Activated naive CD8-positive, alpha-beta T cell treated with anti-CD3 and anti-CD28 coated beads, Interleukin-2, amount 50 U/mL, for 24 hours (primary cell): ENCODE measurements at regions not wholly inside any gene's neighbourhood (a gene's known extent, or its start where the extent isn't known, plus 50 kb on each side); places are given as distances from the start of the nearest gene placed in this dataset.

ENCODE experiments used
- ATAC-seq: fragments of 150-1000 bp; cut with Tn5 transposase; one replicate; pipeline ENCODE4 v1.10.0; 2021
- DNase-seq: peaks from one replicate; pipeline ENCODE4 v3.0.0; 2021
- H3K27ac Mint-ChIP-seq: one replicate; pipeline ENCODE4 v1.8.0; 2021; ENCODE audit warnings: mild to moderate bottlenecking, mixed read lengths
- H3K27me3 Mint-ChIP-seq: one replicate; pipeline ENCODE4 v1.8.0; 2021; ENCODE audit warnings: mixed read lengths
- H3K36me3 Mint-ChIP-seq: one replicate; pipeline ENCODE4 v1.8.0; 2021; ENCODE audit warnings: low read depth, mixed read lengths
- H3K4me1 Mint-ChIP-seq: one replicate; pipeline ENCODE4 v1.8.0; 2021; ENCODE audit warnings: mixed read lengths
- H3K4me3 Mint-ChIP-seq: one replicate; pipeline ENCODE4 v1.8.0; 2021; ENCODE audit warnings: mild to moderate bottlenecking, moderate library complexity, mixed read lengths
- H3K9me3 Mint-ChIP-seq: one replicate; pipeline ENCODE4 v1.8.0; 2021; ENCODE audit warnings: mixed read lengths

DNA sequence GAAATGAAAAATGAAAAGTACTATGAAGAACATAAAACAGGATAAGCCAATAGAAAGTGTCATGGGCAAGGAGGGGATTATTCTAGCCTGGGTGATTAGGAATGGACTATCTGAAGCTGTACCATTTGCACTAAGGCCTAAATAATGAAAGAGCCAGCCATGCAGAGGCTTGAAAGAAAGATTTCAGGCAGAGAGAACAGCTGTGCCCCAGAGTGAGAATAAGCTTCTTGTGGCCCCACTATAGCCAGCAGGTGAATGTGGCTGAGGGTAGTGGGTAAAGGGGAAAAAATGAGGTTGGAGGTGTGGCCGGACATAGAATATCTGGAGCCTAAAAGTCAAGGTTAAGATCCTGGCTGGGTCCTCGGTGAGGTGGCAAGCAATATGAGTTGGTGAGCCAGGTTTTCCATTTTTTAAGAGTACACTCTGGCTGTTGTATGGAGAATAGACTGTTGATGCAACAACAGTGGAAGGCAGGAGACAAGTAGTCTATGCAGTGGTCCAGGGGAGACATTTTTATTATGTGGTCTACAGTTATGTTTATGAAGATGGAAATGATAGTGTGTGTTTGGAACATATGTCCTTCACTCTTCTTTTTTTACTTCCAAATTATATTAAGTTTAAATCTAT is 135.2 kb upstream of the SETBP1 start:
- Mint-ChIP-seq H3K27ac (no peak overlapping the region), H3K36me3 (no peaks in the 10 kb centered on the region), H3K9me3 (no peaks in the 10 kb centered on the region), H3K4me3 (no peak overlapping the region), H3K27me3 (no peaks in the 10 kb centered on the region), H3K4me1 (peaks cover 13% of the 10 kb centered on the region)
- ATAC-seq: no peak
- DNase-seq: no peak

DNA sequence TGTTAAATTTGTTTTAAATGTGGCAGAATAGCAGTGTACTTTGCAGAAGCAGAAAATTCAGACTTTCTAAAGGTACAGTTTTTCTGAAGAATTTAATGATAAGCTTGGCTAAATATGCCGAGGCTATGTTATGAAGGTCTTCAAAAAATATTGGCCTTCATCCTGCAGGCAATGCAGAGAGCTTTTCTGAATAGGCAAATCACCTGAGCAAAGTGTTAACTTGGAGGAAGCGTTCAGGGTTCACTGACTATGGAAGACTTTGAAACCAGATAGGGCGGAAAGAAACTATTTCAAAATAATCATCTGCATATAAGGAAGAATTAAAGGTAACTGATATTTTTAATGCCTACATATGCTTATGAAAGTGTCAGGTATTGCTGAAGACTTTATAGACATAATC is 133.7 kb upstream of the SETBP1 start:
- ATAC-seq (no peak), DNase-seq (no peak)
- no peaks in the 10 kb centered on the region for H3K9me3 Mint-ChIP-seq
- H3K27ac Mint-ChIP-seq: no peak overlapping the region
- H3K4me1 Mint-ChIP-seq: peaks cover 13% of the 10 kb centered on the region
- no peaks in the 10 kb centered on the region for H3K36me3 Mint-ChIP-seq
- H3K4me3 Mint-ChIP-seq: no peak overlapping the region
- no peaks in the 10 kb centered on the region for H3K27me3 Mint-ChIP-seq

DNA sequence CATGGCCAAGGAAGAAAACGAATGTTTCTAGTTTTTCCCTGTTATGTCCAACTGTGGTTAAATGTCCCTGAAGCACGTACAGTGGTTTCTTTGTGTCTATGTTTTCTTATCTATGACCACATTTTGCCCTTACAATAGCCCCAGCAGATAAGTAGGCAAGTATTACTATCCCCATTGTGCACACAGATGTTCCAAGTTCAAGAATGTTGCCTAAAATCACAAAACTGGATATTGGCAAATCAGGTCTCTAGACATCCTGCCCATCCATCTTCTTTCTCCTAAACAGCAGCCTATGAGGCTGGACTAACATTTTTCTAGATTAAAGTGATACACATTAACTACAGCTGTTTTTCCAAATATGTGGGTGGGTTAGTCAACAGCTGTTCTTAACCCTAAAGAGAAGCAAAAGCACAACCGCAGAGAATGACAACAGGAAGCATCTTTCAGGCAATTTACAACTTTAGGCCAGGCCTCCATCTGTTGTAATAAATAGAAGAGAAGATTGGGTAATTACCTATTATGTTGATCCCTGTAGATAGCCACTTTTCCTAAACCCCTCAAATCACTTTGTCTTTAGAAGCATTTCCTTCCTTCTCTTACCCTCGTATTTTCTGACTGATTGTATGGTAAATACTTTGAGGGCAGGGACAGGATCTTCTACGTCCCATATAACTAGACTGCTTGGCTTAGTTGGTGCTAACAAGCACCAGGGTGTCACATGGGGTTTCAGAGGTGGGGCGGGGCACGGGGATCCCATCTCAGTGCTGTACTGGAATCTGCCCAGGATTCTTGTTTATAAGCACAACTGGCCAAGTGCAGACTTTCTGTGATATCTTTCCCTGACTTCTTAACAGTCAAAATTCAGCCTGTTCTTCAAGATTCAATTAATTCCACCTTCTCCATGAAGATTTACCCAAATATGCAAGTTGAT is 132.1 kb upstream of the SETBP1 start:
- H3K9me3 Mint-ChIP-seq: no peaks in the 10 kb centered on the region
- peaks cover 13% of the 10 kb centered on the region for H3K4me1 Mint-ChIP-seq
- H3K36me3 Mint-ChIP-seq: no peaks in the 10 kb centered on the region
- no peak overlapping the region for H3K4me3 Mint-ChIP-seq
- H3K27ac Mint-ChIP-seq: no peak overlapping the region
- DNase-seq: no peak
- H3K27me3 Mint-ChIP-seq: no peaks in the 10 kb centered on the region
- no peak for ATAC-seq

DNA sequence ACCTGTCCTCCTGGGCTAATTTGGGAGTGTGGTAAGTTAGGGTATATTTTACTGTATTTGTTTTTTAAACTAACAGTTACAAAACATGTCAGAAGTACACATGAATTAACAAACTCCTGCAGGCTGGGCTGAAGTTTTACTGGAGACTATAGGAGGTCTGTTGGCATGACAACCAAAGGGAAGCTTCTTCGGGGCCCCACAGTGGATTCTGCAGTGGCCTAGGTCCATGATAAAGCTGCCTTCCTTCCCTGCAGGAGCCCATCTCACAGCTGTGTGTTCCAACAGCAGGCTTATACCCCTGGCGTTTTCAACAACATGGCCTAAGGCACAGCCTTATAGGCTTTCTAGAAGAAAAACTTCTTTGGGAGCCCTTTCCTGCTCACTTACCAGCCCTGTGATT is 128.0 kb upstream of the SETBP1 start:
- no peak overlapping the region for H3K4me3 Mint-ChIP-seq
- ATAC-seq (no peak), DNase-seq (no peak)
- no peaks in the 10 kb centered on the region for H3K36me3 Mint-ChIP-seq
- H3K9me3 Mint-ChIP-seq: no peaks in the 10 kb centered on the region
- H3K27me3 Mint-ChIP-seq: no peaks in the 10 kb centered on the region
- no peak overlapping the region for H3K27ac Mint-ChIP-seq
- peaks cover 11% of the 10 kb centered on the region for H3K4me1 Mint-ChIP-seq

DNA sequence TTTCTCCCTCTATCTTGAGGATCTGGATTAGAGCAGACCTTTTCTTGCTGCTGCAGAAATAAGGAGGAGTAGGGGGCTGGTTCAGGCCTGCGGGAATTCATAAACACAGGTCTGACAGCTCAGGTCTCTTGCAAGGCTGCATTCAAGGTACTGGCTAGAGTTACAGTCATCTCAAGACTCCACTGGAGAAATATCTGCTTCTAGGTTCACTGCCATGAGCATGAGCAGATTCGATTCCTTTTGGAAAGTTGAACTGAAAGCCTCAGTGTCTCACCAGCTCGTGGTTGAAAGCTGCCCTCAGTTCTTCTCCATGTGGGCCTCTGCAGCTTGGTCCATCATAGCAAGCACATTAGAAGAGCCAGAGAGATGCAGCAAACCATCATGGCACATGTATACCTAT is 124.4 kb upstream of the SETBP1 start:
- ATAC-seq (no peak), DNase-seq (no peak)
- no peaks in the 10 kb centered on the region for H3K4me1 Mint-ChIP-seq
- no peaks in the 10 kb centered on the region for H3K36me3 Mint-ChIP-seq
- H3K27ac Mint-ChIP-seq: no peak overlapping the region
- H3K4me3 Mint-ChIP-seq: no peak overlapping the region
- no peaks in the 10 kb centered on the region for H3K27me3 Mint-ChIP-seq
- no peaks in the 10 kb centered on the region for H3K9me3 Mint-ChIP-seq

DNA sequence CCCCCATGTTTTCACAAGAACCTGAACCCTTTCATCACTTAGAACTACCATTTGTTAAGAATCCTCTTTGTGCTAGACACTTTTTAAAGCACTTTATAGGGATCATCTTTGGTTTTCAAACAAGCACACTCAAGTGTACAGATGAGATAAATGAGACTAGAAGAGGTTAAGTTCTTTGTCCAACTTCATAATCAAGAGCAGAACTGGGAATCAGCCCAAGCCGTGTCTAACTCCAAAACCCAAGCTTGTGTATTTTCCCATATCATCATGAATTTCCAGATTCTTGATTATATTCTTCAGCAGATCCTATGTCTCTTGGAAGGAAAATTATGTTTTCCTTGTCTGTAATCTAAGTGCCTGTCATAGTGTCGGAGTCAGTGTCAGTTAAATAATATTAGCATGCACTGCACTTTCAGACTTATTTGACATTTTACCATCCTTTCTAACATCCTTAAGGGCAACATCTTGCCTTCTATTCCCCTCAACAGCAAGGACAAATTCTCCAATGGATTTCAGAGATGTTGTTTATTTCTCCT is 123.0 kb upstream of the SETBP1 start:
- no peaks in the 10 kb centered on the region for H3K4me1 Mint-ChIP-seq
- no peaks in the 10 kb centered on the region for H3K9me3 Mint-ChIP-seq
- no peak for DNase-seq
- no peaks in the 10 kb centered on the region for H3K27me3 Mint-ChIP-seq
- no peaks in the 10 kb centered on the region for H3K36me3 Mint-ChIP-seq
- H3K4me3 Mint-ChIP-seq: no peak overlapping the region
- ATAC-seq: no peak
- no peak overlapping the region for H3K27ac Mint-ChIP-seq

DNA sequence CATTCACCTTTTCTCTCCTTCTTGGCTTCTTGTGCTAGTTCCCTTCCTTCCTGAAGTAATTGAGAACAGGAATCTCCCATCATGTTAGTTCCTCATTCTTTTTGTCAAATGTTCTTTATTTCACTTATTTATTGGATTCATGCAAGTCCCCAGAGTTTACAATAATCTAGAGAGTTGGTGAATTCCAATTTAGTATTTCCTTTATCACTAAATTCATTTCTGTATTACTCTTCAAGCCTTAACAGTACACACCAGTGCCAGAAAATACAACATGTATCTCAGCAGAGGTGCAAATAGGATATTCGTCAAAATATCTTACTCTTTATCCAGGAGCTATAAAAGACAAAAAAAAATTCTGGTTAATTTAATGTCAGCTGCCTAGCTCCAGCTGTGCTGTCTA is 121.9 kb upstream of the SETBP1 start:
- ATAC-seq (no peak), DNase-seq (no peak)
- H3K36me3 Mint-ChIP-seq: no peaks in the 10 kb centered on the region
- no peaks in the 10 kb centered on the region for H3K27me3 Mint-ChIP-seq
- no peak overlapping the region for H3K4me3 Mint-ChIP-seq
- H3K9me3 Mint-ChIP-seq: no peaks in the 10 kb centered on the region
- H3K27ac Mint-ChIP-seq: no peak overlapping the region
- H3K4me1 Mint-ChIP-seq: no peaks in the 10 kb centered on the region

DNA sequence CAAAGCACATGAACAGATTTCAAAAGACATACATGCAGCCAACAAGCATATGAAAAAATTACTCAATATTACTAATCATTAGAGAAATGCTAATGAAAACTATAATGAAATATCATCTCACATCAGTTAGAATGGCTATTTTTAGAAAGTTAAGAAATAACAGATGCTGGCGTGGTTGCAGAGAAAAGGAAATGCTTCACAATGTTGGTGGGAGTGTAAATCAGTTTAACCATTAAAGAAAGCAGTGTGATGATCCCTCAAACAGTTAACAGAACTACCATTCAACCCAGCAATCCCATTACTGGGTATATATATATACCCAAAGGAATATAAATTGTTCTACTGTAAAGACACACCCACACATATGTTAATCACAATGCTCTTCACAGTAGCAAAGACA is 117.7 kb upstream of the SETBP1 start:
- ATAC-seq (no peak), DNase-seq (no peak)
- Mint-ChIP-seq H3K4me1 (no peaks in the 10 kb centered on the region), H3K9me3 (no peaks in the 10 kb centered on the region), H3K27ac (no peak overlapping the region), H3K27me3 (no peaks in the 10 kb centered on the region), H3K36me3 (no peaks in the 10 kb centered on the region), H3K4me3 (no peak overlapping the region)

DNA sequence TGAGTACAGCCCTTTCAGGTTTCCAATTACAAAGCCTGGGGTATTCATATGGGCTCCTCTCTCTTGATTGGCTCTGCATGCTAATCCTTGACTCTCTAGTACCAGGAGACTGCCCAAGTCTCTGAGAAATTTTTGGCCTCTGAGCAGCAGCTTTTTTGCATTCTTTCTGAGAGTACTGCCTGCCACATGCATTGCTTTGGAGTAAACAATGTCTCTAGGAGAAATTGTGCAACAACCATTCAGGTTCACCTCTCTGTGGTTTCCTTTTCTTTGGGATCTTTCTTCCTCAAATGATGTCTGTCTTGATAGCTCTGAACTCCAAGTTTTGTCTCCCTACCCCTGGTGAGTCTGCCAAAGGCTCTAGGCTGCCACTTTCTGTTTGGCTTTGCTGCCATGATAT is 115.8 kb upstream of the SETBP1 start:
- Mint-ChIP-seq H3K27me3 (no peaks in the 10 kb centered on the region), H3K36me3 (no peaks in the 10 kb centered on the region), H3K4me1 (no peaks in the 10 kb centered on the region), H3K27ac (no peak overlapping the region), H3K4me3 (no peak overlapping the region), H3K9me3 (no peaks in the 10 kb centered on the region)
- no peak for DNase-seq
- ATAC-seq: no peak

DNA sequence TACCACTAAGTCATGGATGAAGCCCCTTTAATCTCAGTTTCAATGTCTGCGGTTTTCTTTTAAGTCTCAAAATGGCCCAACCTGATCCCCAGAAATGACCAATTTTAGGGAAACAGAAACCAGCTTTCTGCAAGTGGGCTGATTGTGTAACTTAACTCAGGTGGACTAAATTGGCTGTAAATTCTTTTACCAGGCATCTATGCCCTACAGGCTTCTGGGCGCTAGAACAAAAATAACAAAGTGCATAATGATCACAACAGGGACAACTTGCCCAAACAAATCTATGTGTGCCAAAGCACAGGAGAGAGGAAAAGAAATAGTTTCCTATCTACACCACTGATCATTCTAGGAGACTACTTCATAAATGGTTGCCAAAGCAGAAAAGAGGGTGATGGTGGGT is 112.3 kb upstream of the SETBP1 start:
- no peaks in the 10 kb centered on the region for H3K36me3 Mint-ChIP-seq
- H3K27me3 Mint-ChIP-seq: no peaks in the 10 kb centered on the region
- no peak overlapping the region for H3K27ac Mint-ChIP-seq
- H3K9me3 Mint-ChIP-seq: no peaks in the 10 kb centered on the region
- no peak for ATAC-seq
- no peak for DNase-seq
- H3K4me3 Mint-ChIP-seq: no peak overlapping the region
- no peaks in the 10 kb centered on the region for H3K4me1 Mint-ChIP-seq

DNA sequence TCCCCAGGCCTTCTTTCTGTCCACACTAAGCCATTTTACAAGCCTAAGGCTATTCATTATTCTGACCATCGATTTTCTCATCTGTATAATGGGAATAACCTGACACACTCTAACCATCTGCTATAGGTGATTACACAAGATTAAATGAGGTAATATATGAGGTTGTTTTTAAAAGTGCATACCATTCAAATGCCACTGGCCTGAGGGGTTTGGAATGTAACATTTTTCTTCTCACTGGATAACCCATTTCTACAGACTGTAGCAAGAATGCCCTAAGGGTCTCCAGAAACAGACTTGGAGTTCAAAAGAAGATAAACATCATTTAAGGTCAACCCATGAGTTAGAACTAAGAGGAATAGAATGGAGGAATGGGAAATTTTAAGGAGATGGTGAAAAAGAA is 111.7 kb upstream of the SETBP1 start:
- DNase-seq (no peak), ATAC-seq (no peak)
- Mint-ChIP-seq H3K4me3 (no peak overlapping the region), H3K4me1 (no peaks in the 10 kb centered on the region), H3K27me3 (no peaks in the 10 kb centered on the region), H3K9me3 (no peaks in the 10 kb centered on the region), H3K36me3 (no peaks in the 10 kb centered on the region), H3K27ac (no peak overlapping the region)

DNA sequence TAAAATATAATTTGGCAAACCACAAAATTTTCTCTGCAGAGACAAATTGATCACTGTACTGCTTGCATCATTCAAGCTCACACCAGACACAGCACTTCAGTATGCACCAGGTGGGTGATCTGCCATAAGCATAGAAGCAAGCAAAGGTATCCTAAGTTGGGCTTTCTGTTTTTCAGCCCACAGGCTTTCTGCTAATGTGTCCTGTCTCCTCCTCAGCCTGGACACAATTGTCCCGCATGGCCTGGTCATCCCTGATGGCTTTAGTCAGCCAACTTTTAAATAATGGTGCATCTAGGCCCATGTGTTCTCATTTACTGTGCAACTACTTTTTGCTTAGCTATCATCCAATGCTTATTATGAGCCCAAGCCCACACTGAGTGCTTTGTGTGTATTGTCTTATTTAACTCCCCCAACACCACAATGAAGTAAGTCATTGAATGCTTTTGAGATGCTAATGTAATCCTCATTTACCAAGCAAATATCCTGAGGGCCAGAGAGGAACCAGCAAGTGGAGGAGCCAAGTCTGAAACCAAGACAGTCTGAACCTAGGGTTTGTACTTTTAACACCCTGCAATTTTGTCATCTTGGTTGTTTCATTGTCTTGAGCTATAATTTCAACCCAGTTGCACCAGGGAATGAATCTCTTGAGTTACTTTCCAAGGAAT is 111.2 kb upstream of the SETBP1 start:
- H3K4me1 Mint-ChIP-seq: no peaks in the 10 kb centered on the region
- no peaks in the 10 kb centered on the region for H3K9me3 Mint-ChIP-seq
- no peaks in the 10 kb centered on the region for H3K36me3 Mint-ChIP-seq
- H3K4me3 Mint-ChIP-seq: no peak overlapping the region
- H3K27ac Mint-ChIP-seq: no peak overlapping the region
- DNase-seq (no peak), ATAC-seq (no peak)
- no peaks in the 10 kb centered on the region for H3K27me3 Mint-ChIP-seq

DNA sequence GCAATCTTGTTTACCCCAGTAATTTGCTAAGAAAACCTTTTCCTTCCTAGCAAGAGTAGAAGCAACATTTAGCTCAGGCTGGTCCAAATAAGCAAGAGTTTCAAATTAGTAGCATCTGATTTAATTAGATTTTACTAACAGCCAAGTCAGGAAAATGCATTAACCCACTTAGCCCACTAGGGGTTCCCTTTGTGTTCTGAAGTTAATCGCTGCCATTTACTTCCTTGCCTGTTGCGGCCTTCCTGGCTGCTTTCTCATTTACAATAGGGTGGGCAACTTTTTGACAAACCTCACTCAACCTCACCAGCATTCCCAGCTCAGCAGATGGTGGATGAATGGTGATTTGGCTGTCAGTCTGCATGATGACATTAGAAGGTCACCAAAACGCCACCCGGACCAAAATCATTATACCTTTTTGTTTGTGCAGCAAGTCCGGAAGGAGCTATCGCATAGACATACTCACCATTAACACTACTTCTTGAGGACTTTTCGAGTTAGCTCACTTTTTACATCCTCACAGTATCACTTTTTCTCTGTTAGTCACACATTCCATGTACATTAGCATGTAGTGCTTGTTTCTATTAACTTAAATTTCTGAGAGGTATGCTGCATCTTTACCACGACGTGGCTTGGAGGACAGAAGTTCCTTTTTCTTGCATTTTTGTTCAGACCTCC is 101.5 kb upstream of the SETBP1 start:
- ATAC-seq: no peak

DNA sequence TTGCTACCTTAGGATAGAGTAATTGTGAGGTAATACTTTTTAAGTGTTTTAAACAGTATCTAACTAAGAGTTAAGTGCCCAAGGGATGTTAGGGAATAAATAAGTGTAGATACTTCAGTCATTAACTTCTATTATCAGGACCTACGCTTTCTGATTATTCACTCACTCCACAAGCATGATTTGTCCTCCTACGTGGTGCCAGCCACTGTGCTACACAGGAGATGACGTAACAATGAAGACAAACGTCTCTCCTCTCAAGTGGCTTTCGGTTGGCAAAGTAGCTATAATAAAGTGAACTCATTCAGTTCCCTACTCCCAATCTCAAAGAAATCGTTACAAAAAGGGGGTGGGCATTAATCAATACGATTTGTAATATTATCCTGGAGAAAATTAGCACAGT is 100.9 kb upstream of the SETBP1 start:
- no peak for ATAC-seq
- no peaks in the 10 kb centered on the region for H3K9me3 Mint-ChIP-seq
- peaks cover 6% of the 10 kb centered on the region for H3K27me3 Mint-ChIP-seq
- peaks cover 1% of the 10 kb centered on the region for H3K4me1 Mint-ChIP-seq
- no peaks in the 10 kb centered on the region for H3K36me3 Mint-ChIP-seq
- DNase-seq: no peak
- no peak overlapping the region for H3K4me3 Mint-ChIP-seq
- no peak overlapping the region for H3K27ac Mint-ChIP-seq

More for the DNA sequence above, 101.5 kb upstream of the SETBP1 start:
- no peaks in the 10 kb centered on the region for H3K36me3 Mint-ChIP-seq
- peaks cover 1% of the 10 kb centered on the region for H3K4me1 Mint-ChIP-seq
- peaks cover 6% of the 10 kb centered on the region for H3K27me3 Mint-ChIP-seq
- no peak overlapping the region for H3K4me3 Mint-ChIP-seq
- no peaks in the 10 kb centered on the region for H3K9me3 Mint-ChIP-seq
- H3K27ac Mint-ChIP-seq: no peak overlapping the region
- no peak for DNase-seq
